ENCODE measurements at regions not wholly inside any gene's neighbourhood (a gene's known extent, or its start where the extent isn't known, plus 50 kb on each side); places are given as distances from the start of the nearest gene placed in this dataset.

- Histone ChIP-seq H3K9me3 (no peaks in the 10 kb centered on the region), H3K27ac (no peak overlapping the region), H3K36me3 (no peaks in the 10 kb centered on the region), H3K27me3 (no peaks in the 10 kb centered on the region), H3K4me3 (no peak overlapping the region), H3K4me1 (no peaks in the 10 kb centered on the region)
- TF ChIP-seq CTCF (IDR thresholded peaks at IDR 0.05), result no peak
- no peak for TF ChIP-seq POLR2A (IDR thresholded peaks at IDR 0.05)
- ATAC-seq (no peak), DNase-seq (no peak)
- intact Hi-C loops (cut with DNase I), result no loop called here
- 39% methylated on average over 6 of the region's 6 CpGs for WGBS (ENCODE audit: insufficient coverage, low coverage, low lambda C conversion rate, missing lambda C conversion rate)
These were observed 165.7 kb upstream of the RARB start for GRCh38 chr3:25262322-25262721.

GRCh38 chr3:25265284-25265683 lies 162.8 kb upstream of the RARB start:
- intact Hi-C loops (cut with DNase I), result no loop called here
- ATAC-seq (no peak), DNase-seq (no peak)
- WGBS (ENCODE audit: insufficient coverage, low coverage, low lambda C conversion rate, missing lambda C conversion rate), result 18% methylated on average over 1 of the region's 1 CpG
- no peaks in the 10 kb centered on the region for H3K36me3 ChIP-seq
- H3K4me3 ChIP-seq, result no peak overlapping the region
- TF ChIP-seq CTCF (IDR thresholded peaks at IDR 0.05) (no peak), POLR2A (IDR thresholded peaks at IDR 0.05) (no peak)
- H3K9me3 ChIP-seq, result no peaks in the 10 kb centered on the region
- H3K4me1 ChIP-seq, result no peaks in the 10 kb centered on the region
- no peak overlapping the region for H3K27ac ChIP-seq
- H3K27me3 ChIP-seq, result no peaks in the 10 kb centered on the region

GRCh38 chr3:25266677-25267076 lies 161.4 kb upstream of the RARB start:
- 60% methylated on average over 1 of the region's 1 CpG for WGBS (ENCODE audit: insufficient coverage, low coverage, low lambda C conversion rate, missing lambda C conversion rate)
- intact Hi-C loops (cut with DNase I), result no loop called here
- TF ChIP-seq POLR2A (IDR thresholded peaks at IDR 0.05) (no peak), CTCF (IDR thresholded peaks at IDR 0.05) (no peak)
- DNase-seq (no peak), ATAC-seq (no peak)
- Histone ChIP-seq H3K27ac (no peak overlapping the region), H3K9me3 (no peaks in the 10 kb centered on the region), H3K36me3 (no peaks in the 10 kb centered on the region), H3K4me1 (no peaks in the 10 kb centered on the region), H3K4me3 (no peak overlapping the region), H3K27me3 (no peaks in the 10 kb centered on the region)

GRCh38 chr3:25272090-25272489 lies 156.0 kb upstream of the RARB start:
- no peaks in the 10 kb centered on the region for H3K4me1 ChIP-seq
- DNase-seq, result no peak
- no peaks in the 10 kb centered on the region for H3K27me3 ChIP-seq
- H3K36me3 ChIP-seq, result no peaks in the 10 kb centered on the region
- intact Hi-C loops (cut with DNase I), result no loop called here
- no peak for ATAC-seq
- H3K27ac ChIP-seq, result no peak overlapping the region
- TF ChIP-seq CTCF (IDR thresholded peaks at IDR 0.05) (no peak), POLR2A (IDR thresholded peaks at IDR 0.05) (no peak)
- WGBS (ENCODE audit: insufficient coverage, low coverage, low lambda C conversion rate, missing lambda C conversion rate), result 46% methylated on average over 3 of the region's 3 CpGs
- H3K9me3 ChIP-seq, result no peaks in the 10 kb centered on the region
- no peak overlapping the region for H3K4me3 ChIP-seq

- DNase-seq (no peak), ATAC-seq (no peak)
- 60% methylated on average over 3 of the region's 3 CpGs for WGBS (ENCODE audit: insufficient coverage, low coverage, low lambda C conversion rate, missing lambda C conversion rate)
- intact Hi-C loops (cut with DNase I), result no loop called here
- Histone ChIP-seq H3K27me3 (no peaks in the 10 kb centered on the region), H3K4me3 (no peak overlapping the region), H3K36me3 (no peaks in the 10 kb centered on the region), H3K9me3 (no peaks in the 10 kb centered on the region), H3K4me1 (no peaks in the 10 kb centered on the region), H3K27ac (no peak overlapping the region)
- no peak for TF ChIP-seq CTCF (IDR thresholded peaks at IDR 0.05)
- no peak for TF ChIP-seq POLR2A (IDR thresholded peaks at IDR 0.05)
These were observed 154.4 kb upstream of the RARB start for GRCh38 chr3:25273582-25274171.

Measured in right lobe of liver (tissue), 6 donors.